ENCODE measurements at regions not wholly inside any gene's neighbourhood (a gene's known extent, or its start where the extent isn't known, plus 50 kb on each side); places are given as distances from the start of the nearest gene placed in this dataset.

DNA sequence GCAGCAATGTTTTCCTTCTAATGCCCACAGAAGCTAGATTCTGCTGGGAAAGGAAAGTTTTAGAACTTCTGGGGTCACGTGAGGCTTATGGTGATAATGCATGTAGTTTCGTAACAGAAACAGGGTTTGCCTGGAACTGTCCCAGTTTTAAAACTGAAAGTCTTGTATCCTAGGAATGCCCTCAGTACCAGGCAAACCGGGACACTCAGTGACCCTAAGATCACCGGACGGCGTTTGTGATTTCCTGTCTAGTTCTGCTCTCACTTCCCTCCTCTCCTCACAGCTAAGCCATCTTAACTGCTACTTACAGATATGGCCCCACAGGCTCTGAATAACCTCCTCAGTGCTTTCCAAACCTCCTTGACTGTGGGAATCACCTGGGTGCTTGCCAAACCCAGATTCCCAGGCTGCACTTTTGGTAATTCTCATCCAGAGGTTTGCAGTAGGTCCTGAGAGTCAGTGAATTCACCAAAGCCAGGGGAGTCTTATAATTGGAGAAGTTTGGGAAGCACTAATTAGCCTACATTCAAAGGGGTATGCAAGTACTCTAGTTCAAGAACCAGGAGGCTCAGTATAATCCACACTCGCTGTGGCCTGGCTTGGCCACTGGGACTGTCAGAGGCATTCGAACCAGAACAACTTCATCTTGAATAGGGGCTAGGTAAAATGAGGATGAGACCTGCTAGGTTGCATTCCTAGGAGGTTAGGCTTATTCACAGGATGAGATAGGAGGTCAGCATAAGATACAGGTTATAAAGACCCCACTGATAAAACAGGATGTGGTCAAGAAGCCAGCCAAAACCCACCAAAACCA lies 231.6 kb upstream of the MYLIP start:
- Histone ChIP-seq H3K36me3 (replicated peaks in 1 of 2; ENCODE audit: control insufficient read depth in 1 of 2, insufficient read depth in 2 of 2, low read length in 1 of 2) (no peaks in the 10 kb centered on the region), H3K27me3 (ENCODE audit: insufficient read depth) (no peaks in the 10 kb centered on the region), H3K9me3 (no peaks in the 10 kb centered on the region), H2AFZ (ENCODE audit: low read depth) (no peak overlapping the region), H4K20me1 (ENCODE audit: insufficient read depth) (no peaks in the 10 kb centered on the region), H3K27ac (ENCODE audit: low read depth in 2 of 2, low read length in 1 of 2) (no peak overlapping the region), H3K9me2 (no peaks in the 10 kb centered on the region), H3K4me1 (ENCODE audit: control insufficient read depth in 1 of 2, insufficient read depth in 2 of 2, low read depth in 1 of 2, low read length in 1 of 2) (no peaks in the 10 kb centered on the region), H3K4me3 (ENCODE audit: low read depth in 2 of 2, low read length in 1 of 2) (no peak overlapping the region), H3F3A (replicated peaks; ENCODE audit: insufficient read depth) (no peaks in the 10 kb centered on the region), H3K4me2 (no peak overlapping the region), H3K79me2 (ENCODE audit: insufficient read depth) (no peaks in the 10 kb centered on the region), H3K9ac (no peak overlapping the region)
- TF ChIP-seq POLR2AphosphoS5 (IDR thresholded peaks at IDR 0.05; ENCODE audit: low read depth, low read length) = no peak
- no peak for TF ChIP-seq GABPA (IDR thresholded peaks at IDR 0.05; ENCODE audit: low read depth)
- no peak for TF ChIP-seq CHD2 (IDR thresholded peaks at IDR 0.05; ENCODE audit: low read length, partially characterized antibody)
- no peak for TF ChIP-seq TEAD4 (IDR thresholded peaks at IDR 0.05; ENCODE audit: borderline replicate concordance, insufficient read depth)
- no peak for TF ChIP-seq FOSL2 (IDR thresholded peaks at IDR 0.05; ENCODE audit: borderline replicate concordance, low read depth)
- no peak for TF ChIP-seq RFX5 (IDR thresholded peaks at IDR 0.05; ENCODE audit: low read length)
- TF ChIP-seq, protein P1, sequence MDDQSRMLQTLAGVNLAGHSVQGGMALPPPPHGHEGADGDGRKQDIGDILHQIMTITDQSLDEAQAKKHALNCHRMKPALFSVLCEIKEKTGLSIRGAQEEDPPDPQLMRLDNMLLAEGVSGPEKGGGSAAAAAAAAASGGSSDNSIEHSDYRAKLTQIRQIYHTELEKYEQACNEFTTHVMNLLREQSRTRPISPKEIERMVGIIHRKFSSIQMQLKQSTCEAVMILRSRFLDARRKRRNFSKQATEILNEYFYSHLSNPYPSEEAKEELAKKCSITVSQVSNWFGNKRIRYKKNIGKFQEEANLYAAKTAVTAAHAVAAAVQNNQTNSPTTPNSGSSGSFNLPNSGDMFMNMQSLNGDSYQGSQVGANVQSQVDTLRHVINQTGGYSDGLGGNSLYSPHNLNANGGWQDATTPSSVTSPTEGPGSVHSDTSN (IDR thresholded peaks at IDR 0.05) = no peak
- TF ChIP-seq SMC3 (IDR thresholded peaks at IDR 0.05; ENCODE audit: low read depth, low read length) = no peak
- TF ChIP-seq RCOR1 (IDR thresholded peaks at IDR 0.05; ENCODE audit: low read length) = no peak
- TF ChIP-seq NFIC (IDR thresholded peaks at IDR 0.05; ENCODE audit: borderline replicate concordance) = no peak
- TF ChIP-seq, protein P2, sequence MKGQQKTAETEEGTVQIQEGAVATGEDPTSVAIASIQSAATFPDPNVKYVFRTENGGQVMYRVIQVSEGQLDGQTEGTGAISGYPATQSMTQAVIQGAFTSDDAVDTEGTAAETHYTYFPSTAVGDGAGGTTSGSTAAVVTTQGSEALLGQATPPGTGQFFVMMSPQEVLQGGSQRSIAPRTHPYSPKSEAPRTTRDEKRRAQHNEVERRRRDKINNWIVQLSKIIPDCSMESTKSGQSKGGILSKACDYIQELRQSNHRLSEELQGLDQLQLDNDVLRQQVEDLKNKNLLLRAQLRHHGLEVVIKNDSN (IDR thresholded peaks at IDR 0.05; ENCODE audit: borderline replicate concordance, low read depth) = no peak
- no peak for TF ChIP-seq GATA2 (CRISPR knock-in tag; IDR thresholded peaks at IDR 0.05)
- TF ChIP-seq ELF1 (IDR thresholded peaks at IDR 0.05) = no peak
- TF ChIP-seq JUND (IDR thresholded peaks at IDR 0.05) = no peak
- TF ChIP-seq, protein P3, sequence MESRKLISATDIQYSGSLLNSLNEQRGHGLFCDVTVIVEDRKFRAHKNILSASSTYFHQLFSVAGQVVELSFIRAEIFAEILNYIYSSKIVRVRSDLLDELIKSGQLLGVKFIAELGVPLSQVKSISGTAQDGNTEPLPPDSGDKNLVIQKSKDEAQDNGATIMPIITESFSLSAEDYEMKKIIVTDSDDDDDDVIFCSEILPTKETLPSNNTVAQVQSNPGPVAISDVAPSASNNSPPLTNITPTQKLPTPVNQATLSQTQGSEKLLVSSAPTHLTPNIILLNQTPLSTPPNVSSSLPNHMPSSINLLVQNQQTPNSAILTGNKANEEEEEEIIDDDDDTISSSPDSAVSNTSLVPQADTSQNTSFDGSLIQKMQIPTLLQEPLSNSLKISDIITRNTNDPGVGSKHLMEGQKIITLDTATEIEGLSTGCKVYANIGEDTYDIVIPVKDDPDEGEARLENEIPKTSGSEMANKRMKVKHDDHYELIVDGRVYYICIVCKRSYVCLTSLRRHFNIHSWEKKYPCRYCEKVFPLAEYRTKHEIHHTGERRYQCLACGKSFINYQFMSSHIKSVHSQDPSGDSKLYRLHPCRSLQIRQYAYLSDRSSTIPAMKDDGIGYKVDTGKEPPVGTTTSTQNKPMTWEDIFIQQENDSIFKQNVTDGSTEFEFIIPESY (IDR thresholded peaks at IDR 0.05; ENCODE audit: borderline replicate concordance, low read depth) = no peak
- no peak for TF ChIP-seq RAD21 (IDR thresholded peaks at IDR 0.05; ENCODE audit: low read length)
- no peak for TF ChIP-seq EZH2phosphoT487 (IDR thresholded peaks at IDR 0.05; ENCODE audit: borderline replicate concordance, low read depth)
- TF ChIP-seq SIN3A (IDR thresholded peaks at IDR 0.05; ENCODE audit: borderline replicate concordance, low read depth, low read length) = no peak
- TF ChIP-seq FOXJ3 (CRISPR knock-in tag; IDR thresholded peaks at IDR 0.05) = no peak
- no peak for TF ChIP-seq TCF12 (IDR thresholded peaks at IDR 0.05)
- no peak for DNase-seq
- CTCF ChIA-PET = interaction anchor here (1.0 to 1.2 kb wide), 3 partner anchors 206 to 234 kb away, joined by 3 to 5 read pairs (median 3); partner anchors contain the start of gene MYLIP
- WGBS (ENCODE audit: low lambda C conversion rate) = 56% methylated on average over 8 of the region's 8 CpGs
- POLR2A ChIA-PET = no interaction called here
